Gastrocnemius medialis (tissue), 4 donors: ENCODE measurements at regions not wholly inside any gene's neighbourhood (a gene's known extent, or its start where the extent isn't known, plus 50 kb on each side); places are given as distances from the start of the nearest gene placed in this dataset.

Source experiments
- ATAC-seq, 2 donors: fragments of 150-250 bp; one replicate each; pipeline ENCODE4 v1.9.1; 2016
- DNase-seq, 2 donors: peaks; one replicate each; pipeline ENCODE4 v3.0.0-alpha.2; 2019
- H3K27ac ChIP-seq, 4 donors: fragments of 200-600 bp; sonication (generic); 1 replicate in 1 of 4; 2 replicates in 3 of 4; pipeline ENCODE4 v1.5.1; 2016 to 2018; ENCODE audit warnings: mild to moderate bottlenecking in 2 of 4, moderate library complexity in 1 of 4
- H3K27me3 ChIP-seq, 3 donors: fragments of 200-600 bp; sonication (generic) in 2 of 3; 1 replicate in 1 of 3; 2 replicates in 2 of 3; pipeline versions ENCODE4 v1.5.1 to v1.6.0; 2016 to 2019; ENCODE audit warnings: mild to moderate bottlenecking in 1 of 3, moderate library complexity in 1 of 3
- H3K36me3 ChIP-seq, 2 donors: fragments of 200-600 bp; sonication (generic) in 1 of 2; one replicate each; pipeline ENCODE4 v1.5.1; 2017 to 2018
- H3K4me1 ChIP-seq, 2 donors: fragments of 200-600 bp; sonication (generic) in 1 of 2; one replicate each; pipeline ENCODE4 v1.5.1; 2016 to 2017; ENCODE audit warnings: mild to moderate bottlenecking in 2 of 2
- H3K4me3 ChIP-seq, 4 donors: fragments of 200-600 bp; sonication (generic) in 3 of 4; 1 replicate in 1 of 4; 2 replicates in 3 of 4; pipeline ENCODE4 v1.5.1; 2016 to 2019; ENCODE audit warnings: mild to moderate bottlenecking in 2 of 4
- H3K9me3 ChIP-seq, 3 donors: fragments of 200-600 bp; sonication (generic) in 2 of 3; 1 replicate in 1 of 3; 2 replicates in 2 of 3; pipeline ENCODE4 v1.5.1; 2016 to 2019
- POLR2A ChIP-seq, 2 donors: fragments of 450-650 bp; IDR thresholded peaks; one replicate each; pipeline ENCODE4 v1.6.1; 2017; ENCODE audit warnings: antibody characterized with exemption in 2 of 2, mild to moderate bottlenecking in 2 of 2, moderate library complexity in 2 of 2
- in situ Hi-C, 4 donors: fragments of 200-750 bp; cut with MboI; loops; one replicate each; pipeline versions ENCODE4 v1.15.0 to v1.8.0; 2017; ENCODE audit warnings: low sequenced_read_pairs in 4 of 4
- intact Hi-C: fragments of 100-400 bp; cut with DNase I; formaldehyde crosslinking; loops from one replicate; pipeline ENCODE4 v1.15.1; 2023; ENCODE audit warnings: low total_unique reads
- TF ChIP-seq, protein P1 (sequence below), 5 experiments: fragments of 450-650 bp in 3 of 5; fragments of 200-600 bp in 2 of 5; sonication (generic) in 2 of 5; IDR thresholded peaks in 4 of 5; conservative IDR thresholded peaks in 1 of 5; 1 replicate in 4 of 5; 2 replicates in 1 of 5; pipeline ENCODE4 v1.5.1; 2016 to 2019; ENCODE audit warnings: antibody characterized with exemption in 5 of 5, mild to moderate bottlenecking in 3 of 5, moderate library complexity in 3 of 5

DNA sequence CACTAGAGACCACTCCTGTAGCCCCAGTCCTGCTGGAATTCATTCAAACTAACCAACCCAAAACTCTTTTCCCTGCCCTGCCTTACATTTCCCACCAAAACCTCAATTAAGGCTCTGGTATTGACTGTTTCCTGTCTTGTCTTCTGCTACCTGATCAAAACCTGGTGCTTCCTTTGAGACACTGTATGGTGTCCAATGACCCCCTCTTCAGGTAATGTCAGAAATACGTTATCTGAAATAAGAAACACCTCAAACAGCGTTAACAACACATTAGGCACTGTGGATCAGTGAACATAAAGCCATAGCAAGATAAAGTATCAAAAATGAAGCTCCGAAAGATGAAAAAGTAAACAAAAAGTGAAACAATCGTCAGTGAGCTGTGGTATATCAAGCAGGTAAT lies 343.2 kb upstream of the ZP4 start:
- Histone ChIP-seq H3K4me1 (no peaks in the 10 kb centered on the region), H3K4me3 (no peak overlapping the region), H3K27me3 (no peaks in the 10 kb centered on the region), H3K36me3 (no peaks in the 10 kb centered on the region), H3K9me3 (no peaks in the 10 kb centered on the region), H3K27ac (no peak overlapping the region)
- TF ChIP-seq POLR2A (IDR thresholded peaks at IDR 0.05): no peak
- TF ChIP-seq, protein P1, sequence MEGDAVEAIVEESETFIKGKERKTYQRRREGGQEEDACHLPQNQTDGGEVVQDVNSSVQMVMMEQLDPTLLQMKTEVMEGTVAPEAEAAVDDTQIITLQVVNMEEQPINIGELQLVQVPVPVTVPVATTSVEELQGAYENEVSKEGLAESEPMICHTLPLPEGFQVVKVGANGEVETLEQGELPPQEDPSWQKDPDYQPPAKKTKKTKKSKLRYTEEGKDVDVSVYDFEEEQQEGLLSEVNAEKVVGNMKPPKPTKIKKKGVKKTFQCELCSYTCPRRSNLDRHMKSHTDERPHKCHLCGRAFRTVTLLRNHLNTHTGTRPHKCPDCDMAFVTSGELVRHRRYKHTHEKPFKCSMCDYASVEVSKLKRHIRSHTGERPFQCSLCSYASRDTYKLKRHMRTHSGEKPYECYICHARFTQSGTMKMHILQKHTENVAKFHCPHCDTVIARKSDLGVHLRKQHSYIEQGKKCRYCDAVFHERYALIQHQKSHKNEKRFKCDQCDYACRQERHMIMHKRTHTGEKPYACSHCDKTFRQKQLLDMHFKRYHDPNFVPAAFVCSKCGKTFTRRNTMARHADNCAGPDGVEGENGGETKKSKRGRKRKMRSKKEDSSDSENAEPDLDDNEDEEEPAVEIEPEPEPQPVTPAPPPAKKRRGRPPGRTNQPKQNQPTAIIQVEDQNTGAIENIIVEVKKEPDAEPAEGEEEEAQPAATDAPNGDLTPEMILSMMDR (IDR thresholded peaks at IDR 0.05 in 4 of 5, conservative IDR thresholded peaks at IDR 0.05 in 1 of 5): no peak
- intact Hi-C loops: no loop called here
- no peak for DNase-seq
- ATAC-seq: no peak
- in situ Hi-C loops: no loop called here

- TF ChIP-seq POLR2A (IDR thresholded peaks at IDR 0.05): no peak
- TF ChIP-seq, protein P1 (IDR thresholded peaks at IDR 0.05 in 4 of 5, conservative IDR thresholded peaks at IDR 0.05 in 1 of 5): no peak
- no peaks in the 10 kb centered on the region for H3K27me3 ChIP-seq
- intact Hi-C loops (no loop called here), in situ Hi-C loops (no loop called here)
- ATAC-seq: no peak
- H3K9me3 ChIP-seq: no peaks in the 10 kb centered on the region
- no peak overlapping the region for H3K4me3 ChIP-seq
- no peak overlapping the region for H3K27ac ChIP-seq
- H3K36me3 ChIP-seq: no peaks in the 10 kb centered on the region
- no peaks in the 10 kb centered on the region for H3K4me1 ChIP-seq
- DNase-seq: no peak
Observed at GRCh38 chr1:238232084-238232710, 341.5 kb upstream of the ZP4 start.

- no peaks in the 10 kb centered on the region for H3K36me3 ChIP-seq
- H3K4me1 ChIP-seq: no peaks in the 10 kb centered on the region
- no peak for ATAC-seq
- DNase-seq: no peak
- H3K27ac ChIP-seq: no peak overlapping the region
- in situ Hi-C loops: no loop called here
- intact Hi-C loops: no loop called here
- H3K4me3 ChIP-seq: no peak overlapping the region
- TF ChIP-seq, protein P1 (IDR thresholded peaks at IDR 0.05 in 4 of 5, conservative IDR thresholded peaks at IDR 0.05 in 1 of 5): no peak
- TF ChIP-seq POLR2A (IDR thresholded peaks at IDR 0.05): no peak
- H3K27me3 ChIP-seq: no peaks in the 10 kb centered on the region
- no peaks in the 10 kb centered on the region for H3K9me3 ChIP-seq
Observed at GRCh38 chr1:238226810-238227209, 336.1 kb upstream of the ZP4 start.

- Histone ChIP-seq H3K27me3 (no peaks in the 10 kb centered on the region), H3K36me3 (no peaks in the 10 kb centered on the region), H3K4me3 (no peak overlapping the region), H3K4me1 (no peaks in the 10 kb centered on the region), H3K27ac (no peak overlapping the region), H3K9me3 (no peaks in the 10 kb centered on the region)
- in situ Hi-C loops: no loop called here
- intact Hi-C loops: no loop called here
- no peak for TF ChIP-seq POLR2A (IDR thresholded peaks at IDR 0.05)
- TF ChIP-seq, protein P1 (IDR thresholded peaks at IDR 0.05 in 4 of 5, conservative IDR thresholded peaks at IDR 0.05 in 1 of 5): no peak
- no peak for DNase-seq
- no peak for ATAC-seq
Observed at GRCh38 chr1:238223076-238223640, 332.4 kb upstream of the ZP4 start.

GRCh38 chr1:238221738-238222137 lies 331.0 kb upstream of the ZP4 start:
- Histone ChIP-seq H3K36me3 (no peaks in the 10 kb centered on the region), H3K27me3 (no peaks in the 10 kb centered on the region), H3K9me3 (no peaks in the 10 kb centered on the region), H3K27ac (no peak overlapping the region), H3K4me3 (no peak overlapping the region), H3K4me1 (no peaks in the 10 kb centered on the region)
- TF ChIP-seq POLR2A (IDR thresholded peaks at IDR 0.05): no peak
- TF ChIP-seq, protein P1 (IDR thresholded peaks at IDR 0.05 in 4 of 5, conservative IDR thresholded peaks at IDR 0.05 in 1 of 5): no peak
- ATAC-seq: no peak
- in situ Hi-C loops: no loop called here
- intact Hi-C loops: no loop called here
- no peak for DNase-seq
